HL-60 (cell line): ENCODE measurements at regions not wholly inside any gene's neighbourhood (a gene's known extent, or its start where the extent isn't known, plus 50 kb on each side); places are given as distances from the start of the nearest gene placed in this dataset.

ENCODE experiments used
- CTCF ChIP-seq: IDR thresholded peaks from one replicate; pipeline ENCODE4 v1.5.1; 2011; ENCODE audit warnings: low read length, control low read depth, inconsistent platforms; ENCODE audit not compliant: insufficient read depth
- GABPA ChIP-seq: IDR thresholded peaks from 2 replicates; pipeline ENCODE4 v1.6.1; 2012; ENCODE audit warnings: low read depth
- POLR2AphosphoS5 ChIP-seq: IDR thresholded peaks from 2 replicates; pipeline ENCODE4 v1.6.1; 2012; ENCODE audit warnings: low read depth
- REST ChIP-seq: IDR thresholded peaks from 2 replicates; pipeline ENCODE4 v1.6.1; 2012; ENCODE audit warnings: low read depth; ENCODE audit not compliant: insufficient replicate concordance
- SPI1 ChIP-seq: IDR thresholded peaks from 2 replicates; pipeline ENCODE4 v1.6.1; 2012; ENCODE audit warnings: low read depth, mild to moderate bottlenecking, borderline replicate concordance

GRCh38 chr9:31040564-31040963 lies 1343.9 kb upstream of the ACO1 start:
- TF ChIP-seq CTCF = no peak
- TF ChIP-seq SPI1 = no peak
- no peak for TF ChIP-seq GABPA
- no peak for TF ChIP-seq POLR2AphosphoS5
- no peak for TF ChIP-seq REST
